HL-60 (cell line): ENCODE measurements at regions not wholly inside any gene's neighbourhood (a gene's known extent, or its start where the extent isn't known, plus 50 kb on each side); places are given as distances from the start of the nearest gene placed in this dataset.

Experiments
- GABPA ChIP-seq: IDR thresholded peaks from 2 replicates; pipeline ENCODE4 v1.6.1; 2012; ENCODE audit warnings: low read depth
- POLR2AphosphoS5 ChIP-seq: IDR thresholded peaks from 2 replicates; pipeline ENCODE4 v1.6.1; 2012; ENCODE audit warnings: low read depth
- TF ChIP-seq, protein P1 (sequence below): IDR thresholded peaks from one replicate; pipeline ENCODE4 v1.5.1; 2011; ENCODE audit warnings: low read length, control low read depth, inconsistent platforms; ENCODE audit not compliant: insufficient read depth

DNA sequence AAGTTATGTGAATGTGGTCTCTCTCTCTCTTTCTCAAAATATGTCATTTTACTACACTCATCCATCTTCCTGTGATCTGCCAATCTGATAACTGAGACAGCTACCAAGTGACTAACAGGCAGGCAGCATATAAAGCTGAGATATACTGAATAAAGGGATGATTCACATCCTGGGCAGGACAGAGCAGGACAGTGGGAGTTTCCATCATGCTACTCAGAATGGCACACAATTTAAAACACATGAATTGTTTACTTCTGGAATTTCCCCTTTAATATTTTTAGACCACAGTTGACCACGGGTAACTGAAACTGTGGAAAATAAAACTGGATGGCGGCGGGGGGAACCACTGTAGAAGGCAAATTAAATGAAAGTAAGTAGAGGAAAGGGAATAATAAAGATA is 58.6 kb upstream of the DCTD start:
- TF ChIP-seq GABPA (no peak), POLR2AphosphoS5 (no peak)
- TF ChIP-seq, protein P1, sequence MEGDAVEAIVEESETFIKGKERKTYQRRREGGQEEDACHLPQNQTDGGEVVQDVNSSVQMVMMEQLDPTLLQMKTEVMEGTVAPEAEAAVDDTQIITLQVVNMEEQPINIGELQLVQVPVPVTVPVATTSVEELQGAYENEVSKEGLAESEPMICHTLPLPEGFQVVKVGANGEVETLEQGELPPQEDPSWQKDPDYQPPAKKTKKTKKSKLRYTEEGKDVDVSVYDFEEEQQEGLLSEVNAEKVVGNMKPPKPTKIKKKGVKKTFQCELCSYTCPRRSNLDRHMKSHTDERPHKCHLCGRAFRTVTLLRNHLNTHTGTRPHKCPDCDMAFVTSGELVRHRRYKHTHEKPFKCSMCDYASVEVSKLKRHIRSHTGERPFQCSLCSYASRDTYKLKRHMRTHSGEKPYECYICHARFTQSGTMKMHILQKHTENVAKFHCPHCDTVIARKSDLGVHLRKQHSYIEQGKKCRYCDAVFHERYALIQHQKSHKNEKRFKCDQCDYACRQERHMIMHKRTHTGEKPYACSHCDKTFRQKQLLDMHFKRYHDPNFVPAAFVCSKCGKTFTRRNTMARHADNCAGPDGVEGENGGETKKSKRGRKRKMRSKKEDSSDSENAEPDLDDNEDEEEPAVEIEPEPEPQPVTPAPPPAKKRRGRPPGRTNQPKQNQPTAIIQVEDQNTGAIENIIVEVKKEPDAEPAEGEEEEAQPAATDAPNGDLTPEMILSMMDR = no peak
